Esophagus squamous epithelium (tissue), 4 donors: ENCODE measurements at regions not wholly inside any gene's neighbourhood (a gene's known extent, or its start where the extent isn't known, plus 50 kb on each side); places are given as distances from the start of the nearest gene placed in this dataset.

Experiments used
- POLR2A ChIP-seq, 4 donors: fragments of 450-650 bp; IDR thresholded peaks; one replicate each; pipeline ENCODE4 v1.6.1; 2017; ENCODE audit warnings: antibody characterized with exemption in 4 of 4, mild to moderate bottlenecking in 4 of 4, moderate library complexity in 3 of 4
- TF ChIP-seq, protein P1 (sequence below), 6 experiments: fragments of 450-650 bp in 4 of 6; fragments of 200-600 bp in 2 of 6; sonication (generic) in 2 of 6; IDR thresholded peaks; one replicate each; pipeline ENCODE4 v1.5.1; 2016 to 2019; ENCODE audit warnings: antibody characterized with exemption in 6 of 6, mild to moderate bottlenecking in 4 of 6, moderate library complexity in 4 of 6

DNA sequence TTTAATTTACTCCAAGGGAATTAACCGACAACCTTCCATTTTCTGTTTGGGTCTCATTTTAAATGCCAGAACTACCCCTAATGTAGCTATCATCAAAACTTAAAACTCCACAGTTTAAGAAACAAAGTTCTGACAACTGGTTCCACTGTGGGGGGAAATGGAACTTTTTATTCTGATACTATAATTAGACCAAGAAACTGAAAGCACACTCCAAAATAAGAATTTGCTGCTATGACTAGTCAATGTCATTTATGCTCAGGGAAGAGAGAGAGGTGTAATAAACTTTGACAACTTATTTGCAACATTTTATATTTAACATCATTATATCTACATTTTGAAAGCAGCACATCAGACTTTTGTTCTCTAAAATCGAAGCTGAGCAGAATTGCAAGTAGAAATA lies 169.2 kb downstream of the ANXA2 start:
- TF ChIP-seq, protein P1, sequence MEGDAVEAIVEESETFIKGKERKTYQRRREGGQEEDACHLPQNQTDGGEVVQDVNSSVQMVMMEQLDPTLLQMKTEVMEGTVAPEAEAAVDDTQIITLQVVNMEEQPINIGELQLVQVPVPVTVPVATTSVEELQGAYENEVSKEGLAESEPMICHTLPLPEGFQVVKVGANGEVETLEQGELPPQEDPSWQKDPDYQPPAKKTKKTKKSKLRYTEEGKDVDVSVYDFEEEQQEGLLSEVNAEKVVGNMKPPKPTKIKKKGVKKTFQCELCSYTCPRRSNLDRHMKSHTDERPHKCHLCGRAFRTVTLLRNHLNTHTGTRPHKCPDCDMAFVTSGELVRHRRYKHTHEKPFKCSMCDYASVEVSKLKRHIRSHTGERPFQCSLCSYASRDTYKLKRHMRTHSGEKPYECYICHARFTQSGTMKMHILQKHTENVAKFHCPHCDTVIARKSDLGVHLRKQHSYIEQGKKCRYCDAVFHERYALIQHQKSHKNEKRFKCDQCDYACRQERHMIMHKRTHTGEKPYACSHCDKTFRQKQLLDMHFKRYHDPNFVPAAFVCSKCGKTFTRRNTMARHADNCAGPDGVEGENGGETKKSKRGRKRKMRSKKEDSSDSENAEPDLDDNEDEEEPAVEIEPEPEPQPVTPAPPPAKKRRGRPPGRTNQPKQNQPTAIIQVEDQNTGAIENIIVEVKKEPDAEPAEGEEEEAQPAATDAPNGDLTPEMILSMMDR (IDR thresholded peaks at IDR 0.05) = no peak
- TF ChIP-seq POLR2A (IDR thresholded peaks at IDR 0.05) = no peak
